Gastroesophageal sphincter (tissue), 4 donors: ENCODE measurements at regions not wholly inside any gene's neighbourhood (a gene's known extent, or its start where the extent isn't known, plus 50 kb on each side); places are given as distances from the start of the nearest gene placed in this dataset.

Source experiments
- ATAC-seq: fragments of 150-250 bp; one replicate; pipeline ENCODE4 v1.9.1; 2016; ENCODE audit warnings: mild to moderate bottlenecking, moderate library complexity
- H3K27ac ChIP-seq, 4 donors: fragments of 200-600 bp; sonication (generic) in 3 of 4; 1 replicate in 3 of 4; 2 replicates in 1 of 4; pipeline ENCODE4 v1.5.1; 2016 to 2019
- H3K27me3 ChIP-seq: fragments of 200-600 bp; sonication (generic); one replicate; pipeline ENCODE4 v1.5.1; 2019
- H3K36me3 ChIP-seq, 2 donors: fragments of 200-600 bp; sonication (generic); one replicate each; pipeline ENCODE4 v1.5.1; 2019; ENCODE audit warnings: control low read depth in 1 of 2
- H3K4me1 ChIP-seq, 3 donors: fragments of 200-600 bp; sonication (generic); 1 replicate in 2 of 3; 2 replicates in 1 of 3; pipeline ENCODE4 v1.5.1; 2016 to 2019; ENCODE audit warnings: control low read depth in 2 of 3
- H3K4me3 ChIP-seq, 2 donors: fragments of 200-600 bp; sonication (generic); one replicate each; pipeline ENCODE4 v1.5.1; 2019; ENCODE audit warnings: mild to moderate bottlenecking in 1 of 2, moderate library complexity in 1 of 2
- H3K9me3 ChIP-seq, 3 donors: fragments of 200-600 bp; sonication (generic); one replicate each; pipeline ENCODE4 v1.5.1; 2017 to 2019; ENCODE audit warnings: control low read depth in 2 of 3
- CTCF ChIP-seq, 4 experiments: fragments of 200-600 bp in 2 of 4; fragments of 450-650 bp in 2 of 4; sonication (generic) in 1 of 4; IDR thresholded peaks; one replicate each; pipeline ENCODE4 v1.5.1; 2017 to 2019; ENCODE audit warnings: antibody characterized with exemption in 4 of 4, mild to moderate bottlenecking in 2 of 4, moderate library complexity in 2 of 4
- EP300 ChIP-seq: sonication (generic); formaldehyde crosslinking; IDR thresholded peaks from one replicate; pipeline ENCODE4 v1.6.1; 2017; ENCODE audit warnings: antibody characterized with exemption, mild to moderate bottlenecking
- POLR2A ChIP-seq, 2 donors: fragments of 450-650 bp; IDR thresholded peaks; one replicate each; pipeline ENCODE4 v1.6.1; 2017; ENCODE audit warnings: antibody characterized with exemption in 2 of 2, mild to moderate bottlenecking in 2 of 2, moderate library complexity in 1 of 2
- POLR2AphosphoS5 ChIP-seq: sonication (generic); formaldehyde crosslinking; IDR thresholded peaks from one replicate; pipeline ENCODE4 v1.6.1; 2017; ENCODE audit warnings: antibody characterized with exemption
- WGBS, 2 donors: methylation state at CpG; one replicate each; pipeline ENCODE4 v1.1.5; 2018; ENCODE audit warnings: low coverage in 1 of 2; 5-methylcytosine and 5-hydroxymethylcytosine counted together

- WGBS, 2 donors, result 47 to 82% methylated on average over 1 of the region's 1 CpG
- Histone ChIP-seq H3K4me1 (no peaks in the 10 kb centered on the region), H3K27ac (no peak overlapping the region), H3K36me3 (no peaks in the 10 kb centered on the region), H3K4me3 (no peak overlapping the region), H3K9me3 (no peaks in the 10 kb centered on the region), H3K27me3 (no peaks in the 10 kb centered on the region)
- ATAC-seq, result no peak
- TF ChIP-seq POLR2A (IDR thresholded peaks at IDR 0.05), result no peak
- no peak for TF ChIP-seq CTCF (IDR thresholded peaks at IDR 0.05)
- TF ChIP-seq POLR2AphosphoS5, result no peak
- TF ChIP-seq EP300, result no peak
Observed at GRCh38 chr3:95905182-95905581, 909.2 kb upstream of the EPHA6 start.

DNA sequence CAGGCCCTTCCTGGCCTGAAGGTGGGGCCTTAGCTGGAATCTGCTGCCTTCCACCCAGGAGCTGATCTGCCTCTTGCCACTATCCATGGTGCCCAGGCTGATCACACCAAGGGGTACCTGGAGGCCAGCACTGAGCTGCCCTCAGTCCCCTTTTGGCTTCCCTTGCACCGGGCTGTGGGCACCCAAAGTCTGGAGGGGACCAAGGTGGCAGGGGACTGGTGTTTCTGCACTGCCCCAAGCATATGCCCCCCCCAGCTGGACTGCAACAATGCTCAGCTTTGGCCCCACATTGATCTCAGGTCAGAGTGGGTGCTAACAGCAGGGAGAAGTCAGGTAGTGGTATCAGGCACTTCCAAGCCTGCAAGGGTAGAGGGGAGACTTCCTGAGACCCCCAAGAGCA lies 902.6 kb upstream of the EPHA6 start:
- Histone ChIP-seq H3K27me3 (no peaks in the 10 kb centered on the region), H3K9me3 (no peaks in the 10 kb centered on the region), H3K27ac (no peak overlapping the region), H3K4me3 (no peak overlapping the region), H3K4me1 (no peaks in the 10 kb centered on the region), H3K36me3 (no peaks in the 10 kb centered on the region)
- TF ChIP-seq CTCF (IDR thresholded peaks at IDR 0.05), result no peak
- TF ChIP-seq POLR2A (IDR thresholded peaks at IDR 0.05), result no peak
- no peak for TF ChIP-seq POLR2AphosphoS5
- TF ChIP-seq EP300, result no peak
- no peak for ATAC-seq
- WGBS, 2 donors, result no CpG with 5 or more reads among the region's 1 CpG

DNA sequence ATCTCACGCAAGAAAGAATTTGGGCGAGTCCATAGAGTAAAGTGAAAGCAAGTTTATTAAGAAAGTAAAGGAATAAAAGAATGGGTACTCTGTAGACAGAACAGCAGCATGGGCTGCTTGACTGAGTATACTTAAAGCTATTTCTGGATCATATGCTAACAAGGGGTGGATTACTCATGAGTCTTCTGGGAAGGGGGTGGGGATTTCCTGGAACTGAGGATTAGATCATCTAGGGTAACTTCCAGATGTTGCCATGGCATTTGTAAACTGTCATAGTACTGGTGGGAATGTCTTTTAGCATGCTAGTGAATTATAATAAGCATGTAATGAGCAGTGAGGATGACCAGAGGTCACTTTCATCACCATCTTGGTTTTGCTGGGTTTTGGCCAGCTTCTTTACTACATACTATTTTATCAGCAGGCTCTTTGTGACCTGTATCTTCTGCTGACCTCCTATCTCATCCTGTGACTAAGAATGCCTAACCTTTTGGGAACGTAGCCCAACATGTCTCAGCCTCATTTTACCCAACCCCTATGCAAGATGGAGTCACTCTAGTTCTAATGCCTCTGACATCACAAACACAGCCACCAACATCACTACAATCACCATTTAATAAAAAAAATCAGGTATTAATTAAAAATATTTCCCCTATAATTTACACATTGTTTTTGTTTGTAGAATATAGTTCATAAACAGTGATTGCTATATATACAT lies 890.7 kb upstream of the EPHA6 start:
- peak overlapping the region in 1 of 4 donors; percentile 42 for H3K27ac ChIP-seq
- no peak overlapping the region for H3K4me3 ChIP-seq
- no peaks in the 10 kb centered on the region for H3K4me1 ChIP-seq
- ATAC-seq, result peak; percentile 89
- no peaks in the 10 kb centered on the region for H3K27me3 ChIP-seq
- no peaks in the 10 kb centered on the region for H3K9me3 ChIP-seq
- WGBS, 2 donors, result 51 to 81% methylated on average over 3 of the region's 3 CpGs
- TF ChIP-seq EP300, result no peak
- peak; percentile 40 for TF ChIP-seq POLR2AphosphoS5
- H3K36me3 ChIP-seq, result no peaks in the 10 kb centered on the region

GRCh38 chr3:95926904-95927501 lies 887.4 kb upstream of the EPHA6 start:
- WGBS, 2 donors, result 76 to 79% methylated on average over 2 to 9 of the region's 9 CpGs
- Histone ChIP-seq H3K4me3 (no peak overlapping the region), H3K36me3 (no peaks in the 10 kb centered on the region), H3K9me3 (no peaks in the 10 kb centered on the region), H3K4me1 (no peaks in the 10 kb centered on the region), H3K27me3 (no peaks in the 10 kb centered on the region), H3K27ac (no peak overlapping the region)
- no peak for ATAC-seq
- TF ChIP-seq EP300, result no peak
- TF ChIP-seq CTCF (IDR thresholded peaks at IDR 0.05), result no peak
- TF ChIP-seq POLR2A (IDR thresholded peaks at IDR 0.05), result no peak
- TF ChIP-seq POLR2AphosphoS5, result no peak

GRCh38 chr3:95934181-95934580 lies 880.2 kb upstream of the EPHA6 start:
- H3K4me1 ChIP-seq, result no peaks in the 10 kb centered on the region
- no peak for TF ChIP-seq POLR2AphosphoS5
- no peaks in the 10 kb centered on the region for H3K36me3 ChIP-seq
- H3K9me3 ChIP-seq, result no peaks in the 10 kb centered on the region
- no peak for ATAC-seq
- no peak overlapping the region for H3K27ac ChIP-seq
- 88 to 94% methylated on average over 1 of the region's 1 CpG for WGBS, 2 donors
- H3K4me3 ChIP-seq, result no peak overlapping the region
- H3K27me3 ChIP-seq, result no peaks in the 10 kb centered on the region

- Histone ChIP-seq H3K4me3 (no peak overlapping the region), H3K4me1 (no peaks in the 10 kb centered on the region), H3K36me3 (no peaks in the 10 kb centered on the region), H3K27me3 (no peaks in the 10 kb centered on the region), H3K9me3 (no peaks in the 10 kb centered on the region), H3K27ac (no peak overlapping the region)
- TF ChIP-seq EP300 (no peak), CTCF (IDR thresholded peaks at IDR 0.05) (no peak), POLR2A (IDR thresholded peaks at IDR 0.05) (no peak), POLR2AphosphoS5 (no peak)
- no peak for ATAC-seq
- WGBS, 2 donors, result 63 to 74% methylated on average over 4 of the region's 4 CpGs
Observed at GRCh38 chr3:95939235-95939809, 875.1 kb upstream of the EPHA6 start.
